HG02798 (cell line): ENCODE measurements at regions not wholly inside any gene's neighbourhood (a gene's known extent, or its start where the extent isn't known, plus 50 kb on each side); places are given as distances from the start of the nearest gene placed in this dataset.

Experiments used
- ATAC-seq: cut with Tn5 transposase; IDR thresholded peaks from one replicate; pipeline ENCODE4 v1.9.1; 2021; ENCODE audit warnings: mild to moderate bottlenecking; ENCODE audit not compliant: unreplicated experiment, poor library complexity

DNA sequence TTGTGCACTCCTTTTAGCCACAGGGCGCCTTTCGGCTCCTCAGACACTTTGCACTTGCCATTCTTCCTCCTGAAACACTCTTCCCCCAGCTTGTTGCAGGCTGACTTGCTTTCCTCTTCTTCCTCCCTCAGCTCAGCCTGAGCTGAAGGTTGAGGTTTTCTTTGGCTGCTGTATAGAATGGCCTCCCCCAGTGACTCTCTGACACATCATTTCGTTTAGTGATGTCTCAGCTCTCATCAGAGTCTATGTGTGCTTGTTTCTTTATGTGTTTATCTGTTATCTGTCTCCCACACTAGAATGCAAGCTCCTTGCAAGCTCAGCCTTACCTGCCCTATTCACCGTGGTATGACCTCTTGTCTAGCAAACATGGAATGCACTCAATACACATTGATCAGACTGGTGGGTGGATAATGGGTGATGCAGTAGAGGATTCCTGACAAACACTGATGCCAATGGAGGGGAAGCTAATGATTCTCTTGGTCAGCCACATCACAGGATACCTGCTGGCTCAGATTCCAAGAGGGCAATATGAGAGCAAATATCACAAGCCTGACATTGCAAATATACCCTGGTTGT lies 112.9 kb upstream of the STC2 start:
- no peak for ATAC-seq

DNA sequence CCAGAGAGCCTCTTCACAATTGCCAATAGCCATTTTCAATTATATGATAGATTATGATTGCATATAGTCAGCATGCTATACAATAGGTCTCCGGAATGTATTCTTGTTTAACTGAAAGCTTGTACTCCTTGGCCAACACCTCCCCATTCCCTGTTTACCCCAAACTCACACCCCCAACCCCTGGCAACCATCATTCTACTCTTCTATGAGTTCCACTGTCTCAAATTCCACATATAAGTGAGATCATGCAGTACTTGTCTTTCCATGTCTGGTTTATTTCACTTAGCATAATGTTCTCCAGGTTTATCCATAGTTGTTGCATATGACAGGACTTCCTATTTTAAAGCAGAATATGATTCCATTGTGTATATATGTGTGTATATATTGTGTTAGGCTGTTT lies 110.7 kb upstream of the STC2 start:
- ATAC-seq = no peak

DNA sequence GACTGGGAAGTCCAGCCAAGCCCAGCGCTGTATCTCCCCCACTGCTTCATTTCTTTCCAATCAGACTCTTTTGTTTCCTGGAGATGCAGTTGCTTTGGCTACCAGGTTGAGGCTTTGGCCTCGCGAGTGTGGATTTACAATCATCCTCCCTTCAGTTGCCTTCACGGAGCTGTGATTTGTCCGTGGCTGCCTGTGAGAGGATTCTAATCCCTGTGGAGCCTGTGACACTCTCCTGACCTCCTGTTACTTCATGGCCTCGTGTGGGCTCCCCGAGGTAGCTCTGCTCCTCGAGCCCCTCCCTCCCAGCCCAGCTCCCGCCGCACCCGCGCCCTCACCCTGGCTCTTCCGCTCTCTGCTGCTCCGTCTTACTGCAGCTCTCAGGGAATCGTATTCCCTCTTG lies 107.2 kb upstream of the STC2 start:
- no peak for ATAC-seq

- no peak for ATAC-seq
Measured at GRCh38 chr5:173434270-173434669, 106.1 kb upstream of the STC2 start.

DNA sequence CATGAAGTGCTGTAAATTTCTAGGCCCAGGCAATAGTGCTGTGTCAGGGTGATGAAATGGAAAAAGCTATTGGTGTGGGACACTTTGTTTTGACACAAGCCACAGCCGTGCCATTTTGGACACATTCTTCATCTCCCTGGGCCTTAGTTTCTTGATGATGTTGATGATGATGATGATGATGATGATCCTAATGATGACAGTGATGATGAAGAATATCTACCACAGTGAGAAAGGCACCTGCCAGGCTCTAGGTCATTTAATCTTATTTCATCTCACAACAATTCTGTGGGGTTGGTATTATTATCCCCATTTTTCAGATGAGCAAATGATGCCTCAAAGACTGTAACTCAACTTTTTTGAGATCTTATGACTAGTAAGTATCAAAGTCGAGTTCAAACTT lies 102.2 kb upstream of the STC2 start:
- ATAC-seq = no peak

DNA sequence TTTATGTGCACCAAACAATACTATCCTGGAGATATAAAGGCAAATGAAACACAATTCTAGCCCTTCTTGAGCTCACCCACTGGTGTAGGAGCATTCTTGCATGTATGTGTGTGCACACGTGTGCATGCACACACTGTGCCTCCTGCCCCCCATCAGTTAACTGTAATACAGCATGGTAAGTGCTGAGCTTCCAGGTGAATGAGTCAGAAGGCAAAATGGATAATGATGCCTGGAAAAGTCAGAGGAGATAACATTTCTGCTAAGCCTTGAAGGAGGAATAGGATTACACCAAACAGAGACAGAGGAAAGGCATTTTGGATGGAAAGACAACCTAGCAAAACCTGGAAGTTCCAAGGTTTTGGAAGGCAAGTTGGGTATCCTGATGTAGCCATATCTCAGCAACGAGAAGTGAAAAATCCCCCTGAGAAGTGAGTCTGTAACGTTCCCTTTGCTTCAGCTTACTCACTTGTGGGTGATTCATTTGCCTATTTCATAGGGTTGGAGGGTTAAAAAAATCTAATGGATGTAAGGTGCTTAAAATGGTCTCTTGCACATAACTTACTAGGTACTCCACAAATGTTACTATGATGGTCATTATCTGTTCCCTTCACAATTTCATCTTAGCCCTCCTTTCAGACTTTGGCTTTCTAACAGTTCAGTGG lies 101.4 kb upstream of the STC2 start:
- no peak for ATAC-seq

DNA sequence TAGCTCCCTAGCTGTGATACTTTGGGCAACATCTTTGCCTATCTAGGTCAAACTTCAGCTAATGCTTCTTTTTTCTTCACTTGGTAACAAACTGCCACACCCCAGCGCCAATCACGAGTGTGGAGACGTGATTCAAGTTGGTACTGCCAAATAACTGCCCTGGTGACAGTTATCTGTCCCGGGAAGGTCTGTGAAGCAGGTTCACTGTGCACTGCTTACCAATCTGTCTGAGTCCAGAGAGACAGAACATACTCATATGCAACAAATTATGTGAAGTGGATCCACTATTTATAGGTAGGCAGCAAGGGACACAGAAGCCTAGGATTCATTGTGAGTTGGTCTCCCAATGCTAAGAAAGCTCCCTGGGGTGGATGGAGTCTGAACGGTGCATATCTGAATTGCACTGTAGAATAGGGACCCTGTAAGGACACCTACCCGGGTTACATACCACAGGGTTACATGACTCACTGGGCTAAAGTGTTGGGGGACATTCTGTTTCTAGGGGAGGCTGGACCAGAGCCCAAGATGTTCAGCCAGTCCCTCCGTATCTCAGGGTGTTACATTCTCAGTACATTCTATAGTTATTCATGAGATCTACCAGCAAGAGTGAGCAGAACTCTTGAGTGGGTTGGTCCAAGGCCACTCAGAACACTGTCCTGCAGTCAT lies 95.4 kb upstream of the STC2 start:
- ATAC-seq = no peak

GRCh38 chr5:173420108-173420507 lies 91.9 kb upstream of the STC2 start:
- ATAC-seq = no peak

GRCh38 chr5:173413471-173413982 lies 85.3 kb upstream of the STC2 start:
- ATAC-seq = no peak

GRCh38 chr5:173412566-173412965 lies 84.4 kb upstream of the STC2 start:
- no peak for ATAC-seq

DNA sequence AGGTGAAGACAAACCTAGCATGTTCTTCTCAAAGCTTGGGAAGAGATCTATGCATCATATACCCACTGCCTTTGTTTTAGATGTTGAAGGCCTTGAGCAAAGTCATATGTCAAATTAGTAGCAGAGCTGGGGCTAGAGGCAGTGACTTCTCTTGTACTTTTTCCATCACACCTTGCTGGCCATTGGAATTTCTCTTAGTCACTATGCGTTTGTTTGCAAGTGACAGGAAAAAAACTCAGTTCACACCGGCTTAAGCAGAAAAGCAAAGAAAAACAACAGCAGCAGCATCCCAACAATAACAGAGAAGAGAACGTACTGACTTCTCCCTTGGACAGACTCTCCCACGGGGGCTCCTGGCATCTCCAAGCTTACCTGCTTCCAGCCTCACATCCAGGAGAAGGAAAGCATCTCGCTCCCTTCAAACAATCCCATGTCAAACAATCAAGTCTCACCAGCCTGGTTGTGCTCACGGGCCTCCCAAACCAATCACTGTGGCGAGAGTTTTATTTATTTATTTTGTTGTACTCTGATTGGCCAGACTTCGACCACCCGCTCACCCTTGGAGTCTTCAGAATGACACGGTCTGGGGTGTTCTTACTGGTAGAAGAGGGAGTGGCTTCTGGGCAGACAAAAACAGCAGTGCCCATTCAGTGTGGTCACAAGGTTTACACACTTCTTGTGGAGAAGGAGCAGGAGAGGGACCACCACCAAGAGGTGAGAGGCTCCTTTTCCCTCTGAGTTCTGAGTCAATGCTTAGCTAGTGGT lies 83.8 kb upstream of the STC2 start:
- no peak for ATAC-seq

- ATAC-seq = no peak
Measured at GRCh38 chr5:173410459-173411233, 82.4 kb upstream of the STC2 start.

GRCh38 chr5:173408946-173409345 lies 80.7 kb upstream of the STC2 start:
- no peak for ATAC-seq

DNA sequence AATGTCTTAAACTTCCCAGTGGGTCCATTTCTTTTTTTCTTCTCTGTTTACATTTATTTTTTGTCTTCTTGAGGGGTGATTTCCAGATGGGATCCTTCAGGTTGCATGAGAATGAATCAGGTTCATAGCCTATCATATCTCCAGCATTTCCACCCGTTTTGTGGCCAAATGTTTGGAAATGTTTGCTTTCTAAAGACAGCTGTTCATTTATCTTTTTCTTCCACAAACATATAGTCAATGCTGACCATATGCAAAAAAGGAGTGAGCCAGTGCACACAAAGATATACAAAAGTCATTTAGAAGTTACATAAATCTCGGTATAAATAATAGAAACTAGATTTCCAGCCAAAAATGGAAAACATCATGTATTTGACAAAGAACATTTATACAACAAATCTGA lies 71.6 kb upstream of the STC2 start:
- ATAC-seq = no peak

- no peak for ATAC-seq
Measured at GRCh38 chr5:173397516-173397915, 69.3 kb upstream of the STC2 start.

DNA sequence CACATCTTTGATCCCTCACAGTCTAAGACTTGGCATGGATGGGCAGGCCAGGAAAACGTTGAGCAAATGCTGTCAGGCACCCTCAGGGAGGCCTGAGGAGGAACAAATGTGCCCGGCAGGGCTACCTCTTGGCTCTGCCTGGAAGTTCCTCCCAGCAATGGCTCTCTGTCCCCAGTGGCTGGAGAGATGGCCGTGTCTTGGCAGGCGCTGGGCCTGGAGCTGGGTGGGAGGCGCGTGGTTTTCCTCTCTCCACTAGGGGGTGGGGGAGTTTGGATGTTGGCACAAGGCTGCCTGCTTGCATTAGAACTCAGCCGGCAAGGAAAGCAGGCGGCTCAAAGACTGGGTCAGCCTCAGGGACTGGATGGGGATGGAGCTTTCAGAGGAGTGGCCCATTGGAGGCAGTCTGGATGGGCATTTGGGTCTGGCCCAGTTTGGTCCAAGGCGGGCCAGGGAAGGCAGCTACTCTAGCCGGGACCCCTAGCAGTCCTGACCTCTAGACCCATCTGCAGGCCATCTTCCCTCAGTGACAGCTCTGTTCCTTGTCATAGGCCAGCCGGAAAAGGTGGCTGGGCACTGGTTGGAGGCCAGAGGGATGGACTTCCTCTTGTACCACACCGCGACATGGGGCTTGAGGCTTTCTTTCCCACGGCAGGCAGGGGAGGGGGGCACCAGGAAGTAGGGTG lies 68.2 kb upstream of the STC2 start:
- no peak for ATAC-seq

DNA sequence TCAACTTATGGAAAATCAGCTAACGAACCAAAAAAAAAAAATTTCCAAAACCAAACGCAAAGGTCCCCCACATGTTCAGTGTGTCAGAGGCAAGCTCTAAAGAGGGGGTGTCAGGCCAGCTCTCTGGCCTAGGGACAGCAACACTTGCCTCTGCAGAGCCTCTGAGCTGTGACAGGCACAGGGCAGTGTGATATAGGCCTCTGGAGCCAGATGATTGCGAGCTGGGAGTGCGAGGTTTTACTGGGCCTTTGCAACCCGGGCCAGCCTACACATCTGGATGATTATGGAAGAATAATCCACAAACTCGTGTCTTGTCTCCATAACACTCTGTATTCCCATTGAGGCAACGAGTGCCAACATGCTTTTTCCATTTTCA lies 67.7 kb upstream of the STC2 start:
- ATAC-seq = no peak

- no peak for ATAC-seq
Measured at GRCh38 chr5:173395257-173395932, 67.2 kb upstream of the STC2 start.

DNA sequence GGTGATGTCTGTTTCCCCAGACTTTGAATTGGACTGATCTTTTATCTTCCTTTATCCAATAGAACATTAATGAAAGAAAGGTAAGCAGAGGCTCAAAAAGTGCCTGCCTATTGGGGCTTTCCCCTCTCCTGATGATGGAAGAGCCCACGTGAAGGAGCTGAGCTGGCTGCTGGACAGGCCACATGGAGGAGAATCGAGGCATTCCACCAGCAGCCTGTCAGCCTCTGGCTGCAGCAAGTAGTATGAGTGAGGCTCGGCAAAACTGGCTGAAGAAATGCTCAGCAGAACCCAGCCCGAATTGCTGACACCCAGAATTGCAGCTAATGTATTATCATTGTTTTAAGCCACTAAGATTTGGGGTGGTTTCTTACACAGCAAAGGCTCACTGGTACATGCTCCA lies 66.5 kb upstream of the STC2 start:
- ATAC-seq = no peak
